ENCODE measurements at regions not wholly inside any gene's neighbourhood (a gene's known extent, or its start where the extent isn't known, plus 50 kb on each side); places are given as distances from the start of the nearest gene placed in this dataset.

DNA sequence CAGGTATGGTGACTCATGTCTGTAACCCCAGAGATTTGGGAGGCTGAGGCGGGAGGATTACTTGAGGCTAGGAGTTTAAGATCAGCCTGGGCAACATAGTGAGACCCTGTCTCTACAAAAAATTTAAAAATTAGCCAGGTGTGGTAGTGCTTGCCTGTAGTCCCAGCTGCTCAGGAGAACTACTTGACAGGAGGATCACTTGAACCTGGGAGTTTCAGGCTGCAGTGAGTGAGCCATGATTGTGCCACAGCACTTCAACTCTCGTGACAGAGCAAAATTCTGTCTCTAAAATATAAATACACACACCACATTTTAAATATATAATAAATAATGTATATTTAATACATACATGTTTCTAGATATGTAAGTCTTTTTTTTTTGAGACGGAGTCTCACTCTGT lies 53.5 kb upstream of the TEX264 start:
- TF ChIP-seq POLR2AphosphoS5 (IDR thresholded peaks at IDR 0.05) (no peak), POLR2A (IDR thresholded peaks at IDR 0.05) (no peak)
- TF ChIP-seq, protein P1, sequence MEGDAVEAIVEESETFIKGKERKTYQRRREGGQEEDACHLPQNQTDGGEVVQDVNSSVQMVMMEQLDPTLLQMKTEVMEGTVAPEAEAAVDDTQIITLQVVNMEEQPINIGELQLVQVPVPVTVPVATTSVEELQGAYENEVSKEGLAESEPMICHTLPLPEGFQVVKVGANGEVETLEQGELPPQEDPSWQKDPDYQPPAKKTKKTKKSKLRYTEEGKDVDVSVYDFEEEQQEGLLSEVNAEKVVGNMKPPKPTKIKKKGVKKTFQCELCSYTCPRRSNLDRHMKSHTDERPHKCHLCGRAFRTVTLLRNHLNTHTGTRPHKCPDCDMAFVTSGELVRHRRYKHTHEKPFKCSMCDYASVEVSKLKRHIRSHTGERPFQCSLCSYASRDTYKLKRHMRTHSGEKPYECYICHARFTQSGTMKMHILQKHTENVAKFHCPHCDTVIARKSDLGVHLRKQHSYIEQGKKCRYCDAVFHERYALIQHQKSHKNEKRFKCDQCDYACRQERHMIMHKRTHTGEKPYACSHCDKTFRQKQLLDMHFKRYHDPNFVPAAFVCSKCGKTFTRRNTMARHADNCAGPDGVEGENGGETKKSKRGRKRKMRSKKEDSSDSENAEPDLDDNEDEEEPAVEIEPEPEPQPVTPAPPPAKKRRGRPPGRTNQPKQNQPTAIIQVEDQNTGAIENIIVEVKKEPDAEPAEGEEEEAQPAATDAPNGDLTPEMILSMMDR (IDR thresholded peaks at IDR 0.05) = no peak

Measured in prostate gland (tissue), 2 donors.